A673 (cell line): ENCODE measurements at regions not wholly inside any gene's neighbourhood (a gene's known extent, or its start where the extent isn't known, plus 50 kb on each side); places are given as distances from the start of the nearest gene placed in this dataset.

Experiments
- BruUV-seq: library from RNA; stranded (reverse); fragments of 400-500 nt; replicated peaks from 2 replicates; lab custom pipeline; 2021; lab: Mats Ljungman, UMichigan
- CTCF ChIA-PET: fragments of 300-600 bp; sonication (Branson Sonifier 250); formaldehyde crosslinking; loops from one replicate; lab custom pipeline; 2022; ENCODE audit warnings: antibody characterized with exemption; lab: Charles Lee
- POLR2A ChIA-PET: fragments of 300-600 bp; sonication (Branson Sonifier 250); formaldehyde crosslinking; loops from one replicate; lab custom pipeline; 2022; ENCODE audit warnings: antibody characterized with exemption; ENCODE audit not compliant: low non-redundant PET; lab: Charles Lee
- DNase-seq: peaks from one replicate; pipeline ENCODE4 v3.0.0-alpha.2; 2015; ENCODE audit warnings: low spot score
- H3K27ac ChIP-seq: fragments of 200-600 bp; sonication (generic); 2 replicates; pipeline ENCODE4 v1.5.1; 2016; ENCODE audit warnings: mixed run types, low read depth, mild to moderate bottlenecking, mixed read lengths, antibody characterized with exemption, low read length; ENCODE audit not compliant: poor library complexity, severe bottlenecking
- H3K27me3 ChIP-seq: fragments of 200-600 bp; sonication (generic); replicated peaks from 2 replicates; pipeline ENCODE4 v1.6.1; 2017; ENCODE audit warnings: mixed run types, low read depth, mild to moderate bottlenecking, mixed read lengths, antibody characterized with exemption, low read length; ENCODE audit not compliant: insufficient read depth, poor library complexity
- H3K36me3 ChIP-seq: fragments of 200-600 bp; sonication (generic); 2 replicates; pipeline ENCODE4 v1.6.1; 2016; ENCODE audit warnings: mixed run types, mild to moderate bottlenecking, mixed read lengths, antibody characterized with exemption, low read length; ENCODE audit not compliant: insufficient read depth, poor library complexity, severe bottlenecking
- H3K4me1 ChIP-seq: fragments of 200-600 bp; sonication (generic); 2 replicates; pipeline ENCODE4 v1.6.1; 2017; ENCODE audit warnings: mixed run types, mild to moderate bottlenecking, mixed read lengths, antibody characterized with exemption, low read length; ENCODE audit not compliant: insufficient read depth, poor library complexity, severe bottlenecking
- H3K4me3 ChIP-seq: fragments of 200-600 bp; sonication (generic); 2 replicates; pipeline ENCODE4 v1.5.1; 2016; ENCODE audit warnings: low read depth, mixed run types, mild to moderate bottlenecking, mixed read lengths, low read length; ENCODE audit not compliant: poor library complexity, severe bottlenecking
- H3K9me3 ChIP-seq: fragments of 200-600 bp; sonication (generic); 2 replicates; pipeline ENCODE4 v1.6.1; 2016; ENCODE audit warnings: mixed run types, low read depth, mild to moderate bottlenecking, mixed read lengths, antibody characterized with exemption, low read length; ENCODE audit not compliant: poor library complexity, severe bottlenecking
- EZH2 ChIP-seq: fragments of 200-600 bp; sonication (generic); IDR thresholded peaks from 2 replicates; pipeline ENCODE4 v1.6.1; 2017; ENCODE audit warnings: borderline replicate concordance, low read depth, mild to moderate bottlenecking, mixed read lengths, antibody characterized with exemption, low read length; ENCODE audit not compliant: poor library complexity, severe bottlenecking
- intact Hi-C: fragments of 100-400 bp; cut with micrococcal nuclease; formaldehyde crosslinking; loops from one replicate; pipeline ENCODE4 v1.10.0; 2022; ENCODE audit not compliant: unreplicated experiment
- TF ChIP-seq, protein P1 (sequence below): fragments of 300-800, 200-600 bp; sonication (generic); conservative IDR thresholded peaks from 2 replicates; pipeline ENCODE4 v1.5.1; 2017; ENCODE audit warnings: low read depth, mild to moderate bottlenecking, antibody characterized with exemption, low read length, moderate library complexity, mixed read lengths

- intact Hi-C loops: no loop called here
- CTCF ChIA-PET: interaction anchor here (0.7 kb wide), 1 partner anchor 606 kb away, joined by 3 read pairs; no protein-coding TSS in a partner anchor
These were observed 111.9 kb upstream of the LPAR1 start for GRCh38 chr9:111150181-111150580.

DNA sequence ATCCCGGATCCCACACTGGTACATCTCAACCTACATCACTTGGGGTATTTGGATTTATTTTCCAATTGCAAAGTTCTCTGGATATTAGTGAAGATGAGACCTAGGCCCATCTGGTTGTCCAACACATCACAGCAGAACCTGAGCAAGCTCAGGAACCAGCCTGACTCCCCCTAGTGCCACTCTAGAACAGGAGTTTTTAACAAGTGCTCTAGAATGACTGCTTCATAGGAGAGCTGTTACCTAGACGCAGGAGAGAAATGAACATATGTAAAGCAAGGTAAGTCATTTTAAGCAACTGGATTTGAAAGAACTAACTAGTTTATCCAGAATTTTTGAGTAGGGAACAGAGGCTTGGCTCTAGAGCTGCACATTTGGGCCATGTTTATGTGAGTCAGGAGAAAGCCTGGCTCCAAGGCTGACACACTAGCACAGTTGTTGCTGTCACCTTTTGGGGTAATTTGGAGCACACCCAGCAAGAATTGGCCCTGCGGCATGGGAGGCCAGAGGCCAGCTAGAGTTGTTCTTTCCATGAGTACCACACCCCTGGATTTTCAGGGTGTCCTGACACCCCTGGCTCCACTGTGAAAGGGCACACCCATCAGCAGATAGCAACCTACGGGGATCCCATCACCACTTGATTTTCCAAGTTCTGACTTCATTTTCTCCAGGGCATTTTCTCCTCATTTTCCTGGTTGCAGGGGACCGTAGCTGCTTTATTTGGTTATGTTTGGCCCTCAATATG, 110.9 kb upstream of the LPAR1 start:
- Histone ChIP-seq H3K9me3 (no peaks in the 10 kb centered on the region), H3K4me1 (peaks cover 8% of the 10 kb centered on the region), H3K4me3 (no peak overlapping the region), H3K27ac (no peak overlapping the region), H3K27me3 (no peaks in the 10 kb centered on the region), H3K36me3 (no peaks in the 10 kb centered on the region)
- intact Hi-C loops: loop anchor here (5.0 kb wide), 1 partner anchor 112 kb away; the partner anchor contains the start of gene LPAR1
- ChIA-PET CTCF (no interaction called here), POLR2A (no interaction called here)
- peak; percentile 15 for DNase-seq
- no TSS peak for BruUV-seq
- TF ChIP-seq EZH2: no peak
- TF ChIP-seq, protein P1, sequence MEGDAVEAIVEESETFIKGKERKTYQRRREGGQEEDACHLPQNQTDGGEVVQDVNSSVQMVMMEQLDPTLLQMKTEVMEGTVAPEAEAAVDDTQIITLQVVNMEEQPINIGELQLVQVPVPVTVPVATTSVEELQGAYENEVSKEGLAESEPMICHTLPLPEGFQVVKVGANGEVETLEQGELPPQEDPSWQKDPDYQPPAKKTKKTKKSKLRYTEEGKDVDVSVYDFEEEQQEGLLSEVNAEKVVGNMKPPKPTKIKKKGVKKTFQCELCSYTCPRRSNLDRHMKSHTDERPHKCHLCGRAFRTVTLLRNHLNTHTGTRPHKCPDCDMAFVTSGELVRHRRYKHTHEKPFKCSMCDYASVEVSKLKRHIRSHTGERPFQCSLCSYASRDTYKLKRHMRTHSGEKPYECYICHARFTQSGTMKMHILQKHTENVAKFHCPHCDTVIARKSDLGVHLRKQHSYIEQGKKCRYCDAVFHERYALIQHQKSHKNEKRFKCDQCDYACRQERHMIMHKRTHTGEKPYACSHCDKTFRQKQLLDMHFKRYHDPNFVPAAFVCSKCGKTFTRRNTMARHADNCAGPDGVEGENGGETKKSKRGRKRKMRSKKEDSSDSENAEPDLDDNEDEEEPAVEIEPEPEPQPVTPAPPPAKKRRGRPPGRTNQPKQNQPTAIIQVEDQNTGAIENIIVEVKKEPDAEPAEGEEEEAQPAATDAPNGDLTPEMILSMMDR: peak; percentile 40

More at GRCh38 chr9:111150181-111150580, 111.9 kb upstream of the LPAR1 start:
- no peaks in the 10 kb centered on the region for H3K9me3 ChIP-seq
- no peak overlapping the region for H3K27ac ChIP-seq
- POLR2A ChIA-PET: no interaction called here
- H3K4me3 ChIP-seq: no peak overlapping the region
- TF ChIP-seq, protein P1: no peak
- no peak for TF ChIP-seq EZH2
- no TSS peak for BruUV-seq
- H3K4me1 ChIP-seq: peaks cover 11% of the 10 kb centered on the region
- DNase-seq: no peak
- H3K36me3 ChIP-seq: no peaks in the 10 kb centered on the region
- H3K27me3 ChIP-seq: no peaks in the 10 kb centered on the region

DNA sequence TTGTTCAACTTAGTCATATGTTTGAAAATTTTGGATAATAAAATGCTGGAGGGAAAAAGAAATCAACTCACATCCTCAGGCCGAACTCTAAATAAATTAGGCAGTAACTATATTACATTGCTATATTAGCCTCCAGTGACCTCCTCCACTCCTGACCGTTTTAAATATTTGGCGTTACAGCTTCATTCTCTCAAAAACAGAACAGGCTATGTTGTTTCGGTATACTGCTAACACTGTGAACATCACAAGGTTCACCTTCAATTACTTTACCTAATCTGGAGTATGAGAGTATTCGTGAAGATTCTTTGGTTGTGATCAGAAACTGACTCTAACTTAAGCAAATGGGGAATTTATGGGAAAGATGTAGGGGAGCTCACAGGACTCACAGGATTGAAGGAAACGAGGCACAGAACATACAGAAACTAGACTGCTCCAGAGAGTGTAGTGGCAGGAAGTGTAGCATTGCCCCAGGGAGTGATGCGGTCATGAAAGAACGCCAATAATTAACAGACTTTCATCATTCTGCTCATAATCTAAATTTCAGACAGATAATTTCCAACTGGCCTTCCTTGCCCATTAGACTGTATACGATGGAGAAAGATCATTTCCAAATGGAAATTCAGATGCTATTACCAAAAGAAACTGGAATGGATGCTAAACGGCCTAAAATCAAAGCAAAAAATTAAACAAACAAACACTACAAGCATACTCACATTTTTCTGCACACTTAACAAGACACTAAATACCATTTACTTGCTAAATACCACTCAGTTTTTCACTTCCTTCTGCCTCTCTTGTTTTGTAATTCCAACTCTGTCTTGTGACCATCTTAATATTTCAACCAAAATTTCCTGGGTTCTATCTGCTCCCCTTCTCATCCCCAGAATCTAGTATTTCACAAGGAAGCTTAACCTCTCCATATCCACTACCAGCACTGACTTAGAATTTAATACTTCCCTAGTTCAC, 110.1 kb upstream of the LPAR1 start:
- DNase-seq: no peak
- intact Hi-C loops: loop anchor here (5.0 kb wide), 1 partner anchor 111 kb away; the partner anchor contains the start of gene LPAR1
- CTCF ChIA-PET: no interaction called here

More for the DNA sequence above, 110.1 kb upstream of the LPAR1 start:
- no peak overlapping the region for H3K4me3 ChIP-seq
- no peaks in the 10 kb centered on the region for H3K36me3 ChIP-seq
- no TSS peak for BruUV-seq
- no peaks in the 10 kb centered on the region for H3K27me3 ChIP-seq
- POLR2A ChIA-PET: no interaction called here
- peaks cover under 1% of the 10 kb centered on the region for H3K4me1 ChIP-seq
- no peak overlapping the region for H3K27ac ChIP-seq
- TF ChIP-seq, protein P1: no peak
- no peak for TF ChIP-seq EZH2
- H3K9me3 ChIP-seq: no peaks in the 10 kb centered on the region
